Activated CD4-positive, alpha-beta T cell treated with anti-CD3 and anti-CD28 coated beads for 36 hours (primary cell): ENCODE measurements at regions not wholly inside any gene's neighbourhood (a gene's known extent, or its start where the extent isn't known, plus 50 kb on each side); places are given as distances from the start of the nearest gene placed in this dataset.

Experiments used
- ATAC-seq: fragments of 200-7000 bp; cut with Tn5 transposase; one replicate; pipeline ENCODE4 v1.10.0; 2021; ENCODE audit warnings: mild to moderate bottlenecking, moderate library complexity
- CTCF ChIA-PET: fragments of 350-600 bp; sonication (Branson Sonifier 250); formaldehyde crosslinking; loops from one replicate; lab custom pipeline; 2021; ENCODE audit warnings: antibody characterized with exemption; lab: Charles Lee
- POLR2A ChIA-PET: fragments of 350-600 bp; sonication (Branson Sonifier 250); formaldehyde crosslinking; loops from one replicate; lab custom pipeline; 2021; ENCODE audit warnings: antibody characterized with exemption, inconsistent platforms; lab: Charles Lee
- DNase-seq: peaks from one replicate; pipeline ENCODE4 v3.0.0-alpha.2; 2020
- H3K27ac Mint-ChIP-seq: one replicate; pipeline ENCODE4 v1.8.0; 2021; ENCODE audit warnings: mixed read lengths
- H3K27me3 Mint-ChIP-seq: one replicate; pipeline ENCODE4 v1.8.0; 2021; ENCODE audit warnings: mixed read lengths
- H3K36me3 Mint-ChIP-seq: one replicate; pipeline ENCODE4 v1.8.0; 2021; ENCODE audit warnings: low read depth, mixed read lengths
- H3K4me1 Mint-ChIP-seq: one replicate; pipeline ENCODE4 v1.8.0; 2021; ENCODE audit warnings: mixed read lengths
- H3K4me3 Mint-ChIP-seq: one replicate; pipeline ENCODE4 v1.8.0; 2021; ENCODE audit warnings: mild to moderate bottlenecking, moderate library complexity, mixed read lengths
- H3K9me3 Mint-ChIP-seq: one replicate; pipeline ENCODE4 v1.8.0; 2021; ENCODE audit warnings: low read depth, mixed read lengths
- intact Hi-C, 2 experiments: fragments of 100-400 bp; cut with DNase I in 1 of 2; cut with micrococcal nuclease in 1 of 2; formaldehyde crosslinking; loops; one replicate each; pipeline versions ENCODE4 v1.14.2 to v1.15.1; 2022 to 2024; cut with DNase I, micrococcal nuclease

DNA sequence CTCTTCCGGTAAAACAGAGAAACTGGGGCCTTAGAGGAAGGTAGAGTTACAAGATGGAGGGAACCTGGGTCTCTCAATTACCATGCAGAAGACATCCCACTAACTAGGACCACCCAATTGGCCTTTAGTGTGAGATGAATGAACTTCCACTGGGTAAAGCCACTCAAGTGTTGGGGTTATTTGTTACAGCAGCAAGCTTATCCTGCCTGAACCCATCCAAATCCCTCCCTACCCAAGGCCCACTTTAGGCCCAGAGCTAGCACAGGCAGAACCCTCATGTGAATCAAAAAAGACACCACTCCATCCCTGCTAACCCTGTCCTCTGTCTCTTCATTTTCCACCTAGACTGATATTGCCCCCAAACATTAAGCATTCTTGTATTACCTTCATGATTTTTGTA, 746.7 kb upstream of the TBX3 start:
- no peaks in the 10 kb centered on the region for H3K4me1 Mint-ChIP-seq
- intact Hi-C loops = no loop called here
- no peak for ATAC-seq
- ChIA-PET CTCF (no interaction called here), POLR2A (no interaction called here)
- no peak overlapping the region for H3K27ac Mint-ChIP-seq
- H3K27me3 Mint-ChIP-seq = no peaks in the 10 kb centered on the region
- H3K36me3 Mint-ChIP-seq = no peaks in the 10 kb centered on the region
- H3K9me3 Mint-ChIP-seq = peaks cover 2% of the 10 kb centered on the region
- DNase-seq = no peak
- H3K4me3 Mint-ChIP-seq = no peak overlapping the region

DNA sequence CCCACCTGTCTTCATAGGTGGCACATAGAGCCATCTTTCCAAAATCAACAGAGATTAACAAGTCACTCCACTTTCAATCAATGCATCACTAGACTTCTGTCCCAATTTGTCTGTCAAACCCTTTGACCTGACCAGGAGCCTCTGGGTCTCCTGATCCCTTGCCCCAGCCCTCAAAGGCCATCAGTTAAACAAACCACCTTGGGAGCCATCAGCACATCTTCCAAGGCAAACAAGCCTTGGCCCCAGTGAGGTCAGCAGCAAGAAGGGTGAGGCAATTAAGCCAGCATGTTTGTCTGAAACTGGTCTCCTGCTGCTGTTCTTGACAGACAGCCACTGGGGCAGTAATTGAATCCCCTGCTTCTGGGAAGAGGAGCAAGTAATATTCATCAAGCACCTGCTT, 742.8 kb upstream of the TBX3 start:
- CTCF ChIA-PET = no interaction called here
- ATAC-seq (no peak), DNase-seq (no peak)
- intact Hi-C loops = no loop called here
- no peaks in the 10 kb centered on the region for H3K36me3 Mint-ChIP-seq
- no peak overlapping the region for H3K4me3 Mint-ChIP-seq
- peaks cover 2% of the 10 kb centered on the region for H3K9me3 Mint-ChIP-seq
- H3K27ac Mint-ChIP-seq = no peak overlapping the region
- POLR2A ChIA-PET = no interaction called here
- no peaks in the 10 kb centered on the region for H3K4me1 Mint-ChIP-seq
- no peaks in the 10 kb centered on the region for H3K27me3 Mint-ChIP-seq

DNA sequence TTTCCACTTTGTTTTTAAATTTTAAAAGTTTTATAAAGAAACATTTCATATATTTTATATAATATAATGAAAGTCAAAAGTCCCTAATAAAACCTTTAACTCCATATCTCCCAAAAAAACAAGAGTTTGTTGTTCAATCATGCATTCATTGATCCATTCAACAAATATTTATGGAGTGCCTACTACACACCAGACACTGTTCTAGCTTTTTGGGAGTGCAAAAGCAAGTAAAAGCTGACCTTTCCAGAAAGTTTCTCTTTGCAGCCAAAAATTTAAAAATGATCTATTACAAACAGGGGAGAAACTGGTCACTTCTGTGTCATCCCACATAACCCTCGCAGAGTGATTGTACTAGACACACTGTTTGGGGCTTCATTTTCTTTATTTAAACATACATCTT, 740.0 kb upstream of the TBX3 start:
- DNase-seq (no peak), ATAC-seq (no peak)
- CTCF ChIA-PET = no interaction called here
- Mint-ChIP-seq H3K36me3 (no peaks in the 10 kb centered on the region), H3K27ac (no peak overlapping the region), H3K4me3 (no peak overlapping the region), H3K4me1 (no peaks in the 10 kb centered on the region), H3K27me3 (no peaks in the 10 kb centered on the region), H3K9me3 (peaks cover 5% of the 10 kb centered on the region)
- POLR2A ChIA-PET = no interaction called here
- intact Hi-C loops = no loop called here

DNA sequence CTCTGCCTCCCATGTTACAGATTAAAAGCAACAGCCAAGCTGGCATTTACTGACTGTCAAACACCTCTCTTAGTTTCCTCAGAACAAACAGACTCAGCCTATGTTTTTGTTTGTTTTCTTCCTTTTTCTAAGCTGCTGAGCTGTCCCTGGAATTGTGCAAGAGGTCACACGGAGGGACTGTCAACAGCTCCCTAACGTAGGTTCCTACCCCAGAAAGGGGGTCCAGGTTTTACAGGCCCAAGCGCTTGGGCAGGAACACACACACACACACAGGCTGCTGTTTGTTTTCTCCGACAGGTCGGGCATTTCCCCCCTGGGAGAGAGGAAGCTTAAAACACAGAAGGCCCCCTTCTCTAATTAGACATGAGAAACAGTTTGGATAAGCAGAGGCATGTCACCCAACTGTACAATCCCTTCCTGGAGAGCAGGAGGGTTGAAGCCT, 739.6 kb upstream of the TBX3 start:
- ChIA-PET POLR2A (no interaction called here), CTCF (interaction anchor here (0.6 kb wide), 1 partner anchor 1443 kb away, joined by 3 read pairs; no protein-coding TSS in a partner anchor)
- Mint-ChIP-seq H3K27ac (no peak overlapping the region), H3K27me3 (no peaks in the 10 kb centered on the region), H3K4me3 (no peak overlapping the region), H3K4me1 (no peaks in the 10 kb centered on the region), H3K9me3 (peaks cover 5% of the 10 kb centered on the region), H3K36me3 (no peaks in the 10 kb centered on the region)
- DNase-seq (no peak), ATAC-seq (no peak)
- intact Hi-C loops = no loop called here

DNA sequence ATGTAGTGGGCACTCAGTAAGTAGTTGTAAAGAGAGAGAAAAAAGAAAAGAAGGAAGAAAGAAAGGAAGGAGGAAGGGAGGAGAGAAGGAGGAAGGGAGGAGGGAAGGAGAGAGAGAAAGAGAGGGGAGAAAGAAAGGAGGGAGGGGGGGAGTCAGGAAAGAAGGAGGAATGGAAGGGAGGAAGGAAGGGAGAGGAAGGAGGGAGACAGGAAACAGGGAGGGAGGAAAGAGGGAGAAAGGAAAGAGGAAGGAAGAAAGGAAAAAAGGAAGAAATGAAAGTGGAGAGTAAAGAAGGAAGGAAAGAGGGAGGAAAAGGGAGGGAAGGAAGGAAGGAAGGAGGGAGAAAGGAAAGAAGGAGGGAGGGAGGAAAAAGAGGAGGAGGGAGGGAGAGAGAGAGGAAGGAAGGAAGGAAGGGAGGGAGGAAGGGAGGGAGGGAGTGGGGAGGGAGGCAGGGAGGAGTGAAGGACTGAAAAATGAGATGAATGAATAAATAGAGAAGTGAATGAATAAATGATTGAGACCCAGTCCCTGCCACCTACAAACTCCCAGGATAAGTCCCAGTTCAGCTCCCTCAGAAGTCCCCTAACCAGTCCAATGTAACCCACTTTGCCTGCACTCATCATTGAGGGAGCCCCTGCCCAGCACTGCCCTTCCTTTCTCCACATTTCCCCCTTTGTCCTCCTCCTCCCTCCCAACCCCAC, 739.0 kb upstream of the TBX3 start:
- Mint-ChIP-seq H3K27ac (no peak overlapping the region), H3K4me3 (no peak overlapping the region), H3K9me3 (peaks cover 5% of the 10 kb centered on the region), H3K27me3 (no peaks in the 10 kb centered on the region), H3K4me1 (no peaks in the 10 kb centered on the region), H3K36me3 (no peaks in the 10 kb centered on the region)
- POLR2A ChIA-PET = no interaction called here
- intact Hi-C loops = no loop called here
- ATAC-seq (no peak), DNase-seq (no peak)
- CTCF ChIA-PET = interaction anchor here (0.6 kb wide), 1 partner anchor 1442 kb away, joined by 3 read pairs; no protein-coding TSS in a partner anchor

DNA sequence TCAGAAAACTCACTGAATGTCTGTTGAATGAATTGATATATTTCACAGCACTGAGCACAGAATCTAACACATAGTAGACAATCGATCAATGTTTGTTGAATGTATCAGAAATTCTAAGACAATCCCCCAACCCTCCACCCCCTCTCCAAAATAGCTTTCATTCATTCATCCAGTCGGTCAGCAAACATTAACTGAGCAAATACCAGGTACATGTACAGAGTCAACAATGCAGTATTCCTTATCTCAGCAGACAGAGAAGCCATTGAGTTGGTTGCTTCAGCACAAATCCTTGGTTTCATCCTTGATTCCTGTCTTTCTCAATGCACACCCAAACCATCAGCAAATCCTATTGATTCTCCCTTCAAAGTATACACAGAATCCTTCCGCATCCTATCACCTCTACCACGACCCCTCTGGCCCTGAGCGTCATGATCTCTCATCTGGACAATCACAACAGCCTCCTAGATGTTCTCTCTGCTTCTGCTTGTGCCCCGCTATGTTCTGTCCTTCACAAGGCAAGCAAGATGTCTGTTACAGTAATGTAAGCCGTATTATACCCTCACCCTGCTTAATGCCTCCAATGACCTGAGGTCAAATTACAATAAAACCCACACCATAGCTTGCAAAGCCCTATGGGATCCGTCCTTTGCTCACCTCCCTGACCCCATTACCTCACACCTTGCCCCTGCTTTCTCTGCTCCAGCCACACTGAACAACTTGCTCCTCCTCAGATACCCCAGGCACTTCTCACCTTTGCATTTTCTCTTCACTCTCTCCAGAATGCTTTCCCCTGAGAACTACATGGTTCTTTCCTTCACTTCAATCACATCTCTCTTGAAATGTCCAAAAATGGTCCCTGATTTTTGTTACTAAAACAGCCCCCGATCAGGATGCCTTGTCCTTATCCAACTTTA, 738.1 kb upstream of the TBX3 start:
- no peak overlapping the region for H3K27ac Mint-ChIP-seq
- CTCF ChIA-PET = no interaction called here
- peaks cover 5% of the 10 kb centered on the region for H3K9me3 Mint-ChIP-seq
- DNase-seq (no peak), ATAC-seq (no peak)
- H3K36me3 Mint-ChIP-seq = no peaks in the 10 kb centered on the region
- no peaks in the 10 kb centered on the region for H3K27me3 Mint-ChIP-seq
- no peak overlapping the region for H3K4me3 Mint-ChIP-seq
- H3K4me1 Mint-ChIP-seq = no peaks in the 10 kb centered on the region
- POLR2A ChIA-PET = no interaction called here
- intact Hi-C loops = no loop called here

DNA sequence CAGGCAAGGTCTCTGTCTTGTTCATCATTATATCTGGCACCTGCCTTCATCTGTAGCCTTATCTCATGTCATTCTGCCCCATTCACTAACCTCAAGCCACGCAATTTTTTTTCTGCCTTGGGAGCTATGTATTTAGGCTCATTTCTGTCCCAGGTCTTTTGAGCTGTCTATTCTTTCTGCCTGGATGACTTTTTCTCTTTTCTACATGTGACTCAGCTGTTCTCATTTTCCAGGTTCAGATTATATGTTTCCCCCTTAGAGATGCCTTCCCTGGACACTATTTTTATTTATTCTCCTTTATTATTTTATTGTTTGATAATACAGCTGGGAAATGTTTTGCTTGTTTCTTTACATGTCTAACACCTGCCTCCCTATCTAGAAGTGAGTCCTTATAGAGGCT, 737.4 kb upstream of the TBX3 start:
- intact Hi-C loops = no loop called here
- DNase-seq (no peak), ATAC-seq (no peak)
- H3K4me1 Mint-ChIP-seq = no peaks in the 10 kb centered on the region
- no peak overlapping the region for H3K27ac Mint-ChIP-seq
- peaks cover 5% of the 10 kb centered on the region for H3K9me3 Mint-ChIP-seq
- H3K36me3 Mint-ChIP-seq = no peaks in the 10 kb centered on the region
- ChIA-PET POLR2A (no interaction called here), CTCF (no interaction called here)
- no peak overlapping the region for H3K4me3 Mint-ChIP-seq
- H3K27me3 Mint-ChIP-seq = no peaks in the 10 kb centered on the region

DNA sequence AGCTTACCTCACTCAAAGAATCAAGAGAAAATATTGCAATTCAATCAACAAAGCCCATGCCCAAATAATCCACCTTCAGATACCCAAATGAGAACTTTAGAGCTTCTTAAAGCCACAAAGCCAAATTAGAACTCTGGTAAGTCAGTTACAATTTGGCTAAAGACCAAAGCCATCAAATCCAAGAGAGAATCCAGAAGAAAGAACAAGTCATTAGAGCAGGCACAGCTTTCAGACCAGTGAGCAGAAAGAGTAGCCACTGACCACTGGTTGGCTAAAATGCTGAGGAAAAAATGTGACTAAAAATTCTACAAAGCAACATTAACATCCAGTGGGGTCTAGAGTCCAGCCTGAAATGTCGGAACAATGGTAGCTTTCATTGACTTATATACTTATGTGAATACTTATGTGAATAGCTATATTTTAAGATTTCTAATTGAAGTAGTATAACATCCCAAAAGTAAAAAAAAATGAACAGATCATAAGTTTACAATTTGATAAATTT, 735.2 kb upstream of the TBX3 start:
- ChIA-PET CTCF (no interaction called here), POLR2A (no interaction called here)
- DNase-seq (no peak), ATAC-seq (no peak)
- H3K36me3 Mint-ChIP-seq = no peaks in the 10 kb centered on the region
- peaks cover under 1% of the 10 kb centered on the region for H3K27me3 Mint-ChIP-seq
- intact Hi-C loops = no loop called here
- H3K9me3 Mint-ChIP-seq = peaks cover 5% of the 10 kb centered on the region
- H3K4me1 Mint-ChIP-seq = no peaks in the 10 kb centered on the region
- no peak overlapping the region for H3K4me3 Mint-ChIP-seq
- no peak overlapping the region for H3K27ac Mint-ChIP-seq

DNA sequence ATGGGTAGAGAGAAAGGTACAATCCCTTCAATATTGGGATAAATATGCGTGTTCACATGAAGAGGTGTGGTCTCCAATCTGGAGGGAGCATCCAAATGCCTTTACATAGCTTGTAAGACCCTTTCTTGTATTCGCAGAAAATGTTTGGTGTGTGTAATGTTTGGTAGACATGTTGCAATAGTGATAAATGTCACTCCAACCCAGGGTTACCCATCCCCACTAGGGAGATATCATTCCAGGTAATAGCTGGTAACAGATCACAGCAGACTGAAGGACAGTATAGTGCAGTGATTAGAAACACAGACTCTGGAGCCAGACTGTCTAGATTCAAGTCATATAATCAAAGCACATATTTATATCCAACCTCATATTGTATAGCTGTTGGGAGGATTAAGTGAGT, 733.6 kb upstream of the TBX3 start:
- Mint-ChIP-seq H3K27me3 (peaks cover 2% of the 10 kb centered on the region), H3K9me3 (peaks cover 5% of the 10 kb centered on the region), H3K36me3 (no peaks in the 10 kb centered on the region), H3K27ac (no peak overlapping the region), H3K4me3 (no peak overlapping the region), H3K4me1 (no peaks in the 10 kb centered on the region)
- no peak for ATAC-seq
- intact Hi-C loops = no loop called here
- ChIA-PET CTCF (no interaction called here), POLR2A (no interaction called here)
- no peak for DNase-seq

DNA sequence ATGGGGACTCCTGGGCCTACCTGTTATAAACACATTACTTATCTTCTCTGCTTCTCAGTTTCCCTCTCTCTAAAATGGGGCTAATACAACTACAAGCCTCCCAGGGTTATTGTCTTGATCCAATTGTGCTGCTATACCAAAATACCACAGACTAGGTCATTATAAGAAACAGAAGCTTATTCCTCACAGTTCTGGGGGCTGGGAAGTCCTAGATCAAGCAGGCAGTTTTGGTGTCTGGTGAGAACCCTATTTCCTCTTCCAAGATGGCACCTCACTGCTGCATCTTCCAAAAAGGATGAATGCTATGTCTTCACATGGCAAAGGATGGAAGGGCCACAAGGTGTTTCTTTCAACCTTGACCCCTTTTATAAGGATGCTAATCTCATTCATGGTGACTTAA, 732.9 kb upstream of the TBX3 start:
- ChIA-PET POLR2A (no interaction called here), CTCF (no interaction called here)
- DNase-seq = no peak
- intact Hi-C loops = no loop called here
- no peak overlapping the region for H3K27ac Mint-ChIP-seq
- no peaks in the 10 kb centered on the region for H3K4me1 Mint-ChIP-seq
- H3K27me3 Mint-ChIP-seq = peaks cover 2% of the 10 kb centered on the region
- peaks cover 5% of the 10 kb centered on the region for H3K9me3 Mint-ChIP-seq
- no peak for ATAC-seq
- no peak overlapping the region for H3K4me3 Mint-ChIP-seq
- no peaks in the 10 kb centered on the region for H3K36me3 Mint-ChIP-seq

DNA sequence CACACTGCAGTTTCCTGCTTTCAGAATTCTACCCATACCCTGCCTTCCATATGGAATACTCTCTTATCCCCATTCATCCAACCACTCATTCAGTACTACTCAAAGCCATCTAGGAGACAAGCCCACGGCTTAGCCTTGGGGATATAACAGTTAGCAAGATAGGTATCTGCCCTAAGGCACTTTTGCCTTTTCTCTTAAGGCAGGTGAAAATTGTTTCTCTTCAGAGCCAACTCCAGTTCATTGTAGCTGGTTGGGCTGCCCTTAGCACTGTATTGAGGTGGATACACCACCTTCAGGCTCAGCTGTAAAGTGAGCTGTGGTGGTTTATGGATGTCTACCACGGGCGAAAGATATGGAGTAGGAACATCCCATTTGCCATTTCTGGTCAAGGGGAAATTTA, 729.7 kb upstream of the TBX3 start:
- H3K27ac Mint-ChIP-seq = no peak overlapping the region
- peaks cover 3% of the 10 kb centered on the region for H3K9me3 Mint-ChIP-seq
- ChIA-PET CTCF (no interaction called here), POLR2A (no interaction called here)
- H3K36me3 Mint-ChIP-seq = no peaks in the 10 kb centered on the region
- ATAC-seq (no peak), DNase-seq (no peak)
- peaks cover 2% of the 10 kb centered on the region for H3K27me3 Mint-ChIP-seq
- no peak overlapping the region for H3K4me3 Mint-ChIP-seq
- H3K4me1 Mint-ChIP-seq = no peaks in the 10 kb centered on the region
- intact Hi-C loops = no loop called here

DNA sequence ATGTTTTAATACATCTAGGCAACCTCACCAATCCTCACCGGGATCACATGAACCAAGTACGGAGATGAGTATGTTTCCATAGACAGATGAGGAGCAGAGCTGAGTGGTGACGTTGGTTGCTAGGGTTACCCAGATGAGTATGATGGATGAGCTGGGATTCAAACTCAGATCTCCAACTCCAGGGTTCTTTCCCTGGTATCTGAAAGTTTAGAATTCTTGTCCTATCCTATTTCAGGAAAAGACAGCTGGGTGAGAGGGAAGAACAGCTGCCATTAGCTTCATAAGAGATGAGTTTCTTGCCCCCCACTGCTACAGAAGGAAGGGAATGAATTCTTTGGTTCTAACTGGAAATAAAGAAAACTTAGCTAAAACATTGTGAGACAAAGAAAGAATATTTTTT, 728.9 kb upstream of the TBX3 start:
- POLR2A ChIA-PET = no interaction called here
- intact Hi-C loops = no loop called here
- Mint-ChIP-seq H3K27ac (no peak overlapping the region), H3K4me1 (no peaks in the 10 kb centered on the region), H3K9me3 (peaks cover 3% of the 10 kb centered on the region), H3K4me3 (no peak overlapping the region), H3K27me3 (peaks cover 2% of the 10 kb centered on the region), H3K36me3 (no peaks in the 10 kb centered on the region)
- CTCF ChIA-PET = interaction anchor here (0.7 kb wide), 1 partner anchor 320 kb away, joined by 3 read pairs; no protein-coding TSS in a partner anchor
- no peak for DNase-seq
- ATAC-seq = no peak
